ENCODE measurements at regions not wholly inside any gene's neighbourhood (a gene's known extent, or its start where the extent isn't known, plus 50 kb on each side); places are given as distances from the start of the nearest gene placed in this dataset.

DNA sequence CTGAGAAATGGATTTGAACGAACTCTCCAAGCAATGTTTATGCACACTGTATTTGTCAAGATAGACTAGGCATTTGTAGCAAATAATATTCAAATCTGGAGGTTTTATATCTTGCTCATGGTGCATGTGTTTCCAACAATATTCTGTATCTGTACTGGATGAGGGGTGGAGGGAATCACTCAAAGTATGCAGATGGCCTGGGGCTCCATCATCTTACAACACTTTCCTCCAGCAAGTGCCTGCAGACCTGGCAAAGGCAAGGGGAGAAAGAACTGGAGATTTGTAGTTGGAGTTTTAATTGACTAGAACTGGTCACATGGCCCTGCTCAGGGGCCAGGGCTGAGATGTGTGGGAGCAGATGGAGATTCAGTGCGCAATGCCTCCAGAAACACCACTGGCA lies 309.0 kb downstream of the PLK2 start:
- DNase-seq (ENCODE audit: low read depth), result no peak

DNA sequence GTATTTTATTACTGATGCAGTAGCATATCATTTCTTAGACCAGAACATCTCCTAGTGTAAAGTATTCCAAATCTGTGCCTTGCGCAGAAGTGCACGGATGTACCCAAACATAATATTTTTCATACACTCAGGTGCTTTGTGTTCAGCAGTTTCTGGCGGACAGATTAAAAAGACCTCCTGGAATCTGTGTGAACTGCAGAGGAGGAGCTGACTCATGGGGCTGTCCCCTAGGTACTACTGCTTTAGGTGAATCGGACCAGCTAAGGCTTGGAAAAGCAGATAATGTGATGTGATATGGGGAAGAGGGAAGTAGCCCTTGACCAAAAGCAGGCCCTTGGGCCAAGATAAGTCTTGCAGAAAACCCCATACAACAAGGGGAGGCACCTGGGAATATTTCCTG lies 310.1 kb downstream of the PLK2 start:
- no peak for DNase-seq (ENCODE audit: low read depth)

DNA sequence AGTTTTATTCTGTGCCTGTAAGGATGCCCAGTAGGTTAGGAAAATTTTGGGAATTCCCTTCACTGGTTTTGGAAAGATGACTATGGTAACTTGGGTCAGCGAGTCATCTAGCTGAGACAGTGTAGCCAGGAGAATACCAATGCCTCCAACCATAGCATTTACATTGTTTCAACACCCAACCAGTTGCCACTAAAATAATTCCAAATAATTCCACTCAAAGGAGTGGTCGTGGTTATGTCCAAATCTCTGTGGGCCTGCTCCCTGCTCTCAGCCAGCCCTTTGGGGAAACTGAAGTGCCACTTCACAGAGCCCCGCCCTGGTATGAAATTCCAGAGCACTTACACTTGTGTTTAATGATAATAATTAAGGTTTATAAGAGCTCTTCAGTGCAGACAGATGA lies 310.5 kb downstream of the PLK2 start:
- peak; percentile 35 for DNase-seq (ENCODE audit: low read depth)

DNA sequence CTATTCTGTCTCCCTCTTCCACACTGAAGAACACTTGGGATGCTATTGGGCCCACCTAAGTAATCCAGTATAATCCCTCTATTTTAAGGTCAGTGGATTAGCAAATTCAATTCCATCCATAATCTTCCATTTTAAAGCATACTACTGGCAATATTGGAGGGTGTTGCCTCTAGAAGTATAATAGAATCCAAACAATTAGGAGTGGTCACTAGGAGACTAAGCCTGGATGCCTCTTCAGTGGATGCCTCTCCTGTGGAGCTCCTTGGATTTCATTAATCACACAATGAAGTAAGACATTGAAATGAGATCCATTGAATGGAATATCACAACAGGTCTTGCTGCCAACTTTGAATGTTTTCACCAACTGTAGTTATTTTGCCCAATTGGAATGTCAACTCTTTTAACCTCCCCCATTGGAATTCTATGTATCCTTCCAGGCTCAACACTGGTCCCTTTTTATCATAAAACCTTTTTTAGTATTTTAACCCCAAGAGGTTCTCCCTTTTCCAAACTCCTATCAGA lies 311.6 kb downstream of the PLK2 start:
- DNase-seq (ENCODE audit: low read depth), result no peak

DNA sequence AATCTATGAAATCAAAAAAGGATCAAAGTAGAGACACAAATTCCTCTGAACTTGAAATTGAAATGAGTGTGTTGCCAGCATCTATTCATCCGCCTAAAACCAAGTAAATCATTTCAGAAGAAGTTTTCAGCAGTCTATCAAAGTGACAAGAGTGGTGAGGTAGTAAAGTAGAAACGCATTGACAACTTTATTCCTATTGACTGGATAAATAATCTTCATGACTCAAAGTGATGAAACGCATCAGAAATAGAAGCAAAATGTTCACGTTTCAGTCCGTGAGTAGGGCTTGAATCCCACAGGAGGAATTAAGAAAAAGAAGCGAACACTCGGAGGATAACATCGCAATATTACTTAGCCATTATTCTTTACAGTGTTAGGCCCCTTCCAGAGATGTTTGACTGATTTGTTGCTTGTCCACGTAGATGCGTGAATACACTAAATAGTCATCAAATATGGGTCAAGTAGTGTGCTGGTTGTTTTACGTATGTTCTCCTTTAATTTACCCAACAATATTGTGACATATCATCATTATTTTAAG lies 314.4 kb downstream of the PLK2 start:
- no peak for DNase-seq (ENCODE audit: low read depth)

DNA sequence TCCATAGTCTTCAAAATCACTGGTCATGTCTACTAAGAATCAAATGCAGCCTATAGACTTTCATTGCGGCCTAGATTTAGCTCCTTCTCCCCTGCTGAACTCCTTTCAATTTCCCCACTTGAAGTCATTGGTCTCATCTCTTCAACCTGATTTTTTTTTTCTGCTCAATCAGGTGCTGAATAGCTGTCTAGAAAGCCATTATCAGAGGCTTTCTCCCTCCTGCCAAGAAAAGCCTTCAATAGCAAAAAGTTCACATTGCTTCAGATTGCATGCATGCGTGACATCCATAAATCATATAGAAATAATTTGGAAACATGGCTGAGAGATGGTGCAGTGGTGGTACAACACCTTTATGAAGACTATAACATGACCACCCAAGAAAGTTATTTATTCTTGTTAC lies 316.2 kb downstream of the PLK2 start:
- no peak for DNase-seq (ENCODE audit: low read depth)

DNA sequence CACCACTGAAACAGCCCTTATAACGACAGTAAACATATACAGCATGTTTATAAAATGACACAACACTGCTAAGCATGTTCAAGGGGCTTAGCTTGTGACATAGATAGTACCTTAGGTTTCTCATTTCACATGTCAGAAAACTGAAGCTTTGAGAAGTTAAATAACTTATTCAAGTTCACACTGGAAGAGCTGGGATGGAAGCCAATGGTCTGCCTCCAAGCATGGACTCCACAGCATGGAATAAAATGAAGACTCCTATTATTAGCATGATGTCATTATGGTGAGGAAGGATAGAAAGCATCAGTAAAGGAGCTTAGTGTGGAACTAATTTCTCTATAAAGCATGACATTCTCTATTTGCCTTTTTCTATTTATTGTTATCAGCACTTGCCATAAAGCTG lies 316.7 kb downstream of the PLK2 start:
- DNase-seq (ENCODE audit: low read depth), result no peak

DNA sequence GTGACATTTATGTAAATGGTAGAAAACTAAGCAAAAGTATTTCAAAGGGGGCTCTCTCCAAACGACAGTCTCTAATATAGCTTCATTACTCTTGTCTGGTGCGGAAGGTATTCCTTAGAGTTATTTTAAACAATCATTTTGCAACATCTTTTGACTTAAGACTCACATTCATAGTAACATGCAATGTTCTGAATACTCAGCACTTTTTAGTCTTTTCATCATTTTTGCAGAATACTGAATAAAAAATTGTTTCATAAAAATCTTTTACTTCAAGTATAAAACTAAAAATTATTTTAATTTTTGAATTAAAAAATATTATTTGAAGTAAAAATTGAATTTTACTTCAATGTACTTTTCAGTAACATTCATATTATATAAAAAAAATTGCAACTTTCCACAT lies 321.1 kb downstream of the PLK2 start:
- DNase-seq (ENCODE audit: low read depth), result no peak

DNA sequence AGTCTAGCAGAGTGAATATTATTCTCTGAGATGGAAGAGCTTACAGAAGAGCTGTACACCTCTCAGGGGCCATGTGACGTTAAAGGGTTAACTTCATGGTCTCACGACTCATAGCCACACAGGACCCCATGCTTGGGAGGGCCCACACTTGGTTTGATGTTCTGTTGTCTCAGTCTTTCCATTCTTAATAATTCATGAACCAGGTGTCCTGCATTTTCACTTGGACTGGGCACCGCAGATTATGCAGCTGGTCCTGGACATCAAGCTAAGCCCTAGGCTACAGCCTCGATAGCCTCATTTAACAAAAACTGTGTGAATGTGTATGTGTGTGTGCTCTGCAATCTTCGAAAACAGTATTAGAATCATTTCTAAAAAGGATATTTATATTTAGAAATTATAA lies 323.5 kb downstream of the PLK2 start:
- DNase-seq (ENCODE audit: low read depth), result no peak

DNA sequence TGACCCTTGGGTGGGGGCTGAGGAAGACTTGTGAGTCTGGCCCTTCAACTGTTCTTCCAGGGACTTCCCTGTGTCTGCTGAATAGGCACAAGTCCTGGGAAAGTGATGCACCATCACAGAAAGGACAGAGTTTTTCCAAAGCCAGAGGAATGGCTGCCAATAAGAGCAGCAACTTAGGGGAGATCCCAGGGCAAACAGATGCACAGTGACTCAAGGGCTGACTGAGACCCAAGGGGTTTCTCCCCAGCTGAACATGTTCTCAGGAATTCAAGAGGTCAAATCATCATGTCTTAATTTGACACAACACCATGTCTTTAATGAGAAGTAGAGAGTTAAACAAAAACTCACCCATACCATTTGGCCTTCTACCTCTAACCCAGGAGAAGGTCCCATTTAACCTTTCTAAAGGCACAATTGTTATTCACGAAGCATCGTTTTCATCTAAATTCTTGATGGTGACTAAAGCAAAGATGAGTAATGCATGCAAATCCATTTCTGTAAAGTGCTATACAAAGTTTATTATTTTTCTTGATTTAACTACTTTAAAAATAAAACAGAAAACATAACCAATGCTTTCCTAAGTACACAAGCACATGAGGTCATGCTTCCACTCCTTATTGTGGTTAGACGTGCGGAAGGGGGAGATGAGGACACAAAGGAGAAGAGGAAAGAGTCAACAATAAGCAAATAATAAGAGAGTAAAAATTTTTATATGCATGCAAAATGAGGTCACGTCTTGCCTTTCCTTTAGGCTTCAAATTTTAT lies 324.1 kb downstream of the PLK2 start:
- DNase-seq (ENCODE audit: low read depth), result peak; percentile 73

DNA sequence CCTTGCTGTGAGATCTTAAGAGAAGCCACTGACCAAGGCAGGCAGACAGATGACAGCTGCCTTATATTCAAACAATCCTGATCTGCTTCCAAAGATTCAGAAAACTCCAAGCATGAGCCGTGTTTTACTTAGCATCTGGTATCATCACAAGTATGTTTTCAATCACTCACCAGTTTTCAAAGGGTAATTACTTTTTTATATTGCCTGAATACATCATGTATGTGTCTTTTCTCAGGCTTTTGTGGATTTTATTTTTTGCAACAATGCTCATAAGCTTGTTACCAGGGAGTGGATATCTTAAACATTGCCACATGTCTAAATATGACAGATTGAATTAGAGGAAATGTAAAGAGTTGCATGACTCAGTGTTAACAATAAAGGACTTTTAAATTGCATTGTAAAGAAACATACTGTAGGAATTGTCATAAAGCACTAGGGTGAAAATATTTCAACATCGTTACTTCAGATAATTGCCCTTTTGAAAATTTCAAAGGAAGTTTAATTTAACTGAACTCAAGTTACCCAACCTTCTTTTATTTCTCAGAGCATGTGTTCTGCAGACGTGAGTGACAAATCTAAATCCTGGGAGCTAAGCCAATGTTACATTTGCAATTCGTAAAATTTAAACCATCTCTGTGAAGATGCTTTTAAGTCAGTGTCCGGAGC lies 326.1 kb downstream of the PLK2 start:
- DNase-seq (ENCODE audit: low read depth), result peak; percentile 82

DNA sequence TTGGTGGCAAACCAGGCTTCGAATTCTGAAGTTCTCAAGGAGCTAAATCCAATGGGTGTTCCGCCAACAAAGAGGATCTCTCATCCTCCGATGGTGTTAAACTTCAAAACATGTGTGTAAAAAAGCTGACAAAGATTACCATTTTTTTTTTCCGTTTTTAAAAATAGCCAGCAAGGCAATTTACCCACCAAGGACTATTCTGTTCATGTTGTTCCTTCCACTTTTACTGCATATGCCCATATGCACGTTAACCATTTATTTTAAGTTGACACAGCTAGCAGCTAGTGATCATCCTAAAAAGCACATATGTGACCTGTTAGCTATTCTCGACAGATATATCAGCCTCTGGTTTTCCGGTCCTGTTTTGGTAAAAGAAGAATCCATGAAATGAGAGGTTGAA lies 326.7 kb downstream of the PLK2 start:
- no peak for DNase-seq (ENCODE audit: low read depth)

DNA sequence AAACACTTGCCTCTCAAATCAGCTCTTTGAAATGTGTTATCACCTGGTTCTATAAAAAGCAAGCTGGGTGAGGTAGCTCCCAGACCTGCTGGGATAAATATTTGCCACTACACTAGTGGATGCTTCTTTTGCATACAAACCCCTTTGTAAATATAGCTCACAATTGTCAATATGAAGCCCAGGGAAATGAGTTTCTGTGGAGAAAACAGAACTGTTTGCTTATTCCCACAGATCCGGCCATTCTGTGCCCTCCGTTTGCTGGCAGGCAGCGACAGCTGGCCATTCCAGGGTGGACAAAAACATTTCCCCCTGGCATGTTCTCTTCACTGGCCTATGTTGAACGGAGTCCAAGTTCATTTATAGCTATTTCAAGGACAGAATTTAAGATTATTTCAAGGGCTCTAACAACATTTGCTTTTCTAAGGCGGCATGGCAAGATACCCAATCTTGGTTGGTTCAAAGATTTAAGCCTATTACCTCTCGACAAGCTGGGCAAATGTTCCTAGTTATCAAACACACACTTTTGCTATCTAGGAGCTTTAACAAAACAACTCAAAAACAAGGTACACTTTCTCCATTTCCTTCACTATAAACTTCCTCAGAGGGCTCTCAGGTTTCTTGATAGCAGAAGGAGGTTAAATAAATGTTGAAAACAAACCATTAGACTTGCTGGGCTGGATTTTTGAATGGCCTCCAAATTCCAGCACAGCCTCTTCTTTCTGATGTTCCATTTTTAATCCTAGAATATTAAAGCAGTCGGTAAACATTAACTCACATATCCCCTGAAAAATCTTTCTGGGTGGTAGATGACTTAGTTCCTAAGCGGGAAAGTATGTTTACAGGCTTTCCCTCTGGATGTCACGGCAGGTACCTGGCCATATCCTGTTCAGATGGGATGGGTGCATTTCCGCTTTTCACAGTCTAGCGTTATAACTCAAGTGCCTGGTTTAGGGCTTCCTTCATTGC lies 332.3 kb downstream of the PLK2 start:
- no peak for DNase-seq (ENCODE audit: low read depth)

DNA sequence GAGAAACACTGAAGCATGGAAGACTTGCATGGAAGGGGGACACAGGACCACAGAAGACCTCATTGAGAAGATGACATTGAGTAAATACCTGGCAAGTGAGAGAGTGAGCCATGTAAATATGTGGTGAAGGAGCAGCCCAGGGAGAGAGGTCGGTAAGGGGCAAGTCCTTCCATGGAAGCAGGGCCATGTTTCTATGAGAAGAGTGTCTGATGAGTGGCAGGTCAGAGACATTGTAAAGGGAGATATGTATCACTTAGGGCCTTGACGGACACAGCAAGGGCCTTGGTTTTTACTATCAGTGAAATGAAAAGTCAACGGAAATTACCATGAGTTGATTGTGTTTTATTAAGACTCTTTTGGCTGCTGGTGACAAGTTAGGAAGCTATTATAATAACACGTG lies 336.4 kb downstream of the PLK2 start:
- DNase-seq (ENCODE audit: low read depth), result no peak

DNA sequence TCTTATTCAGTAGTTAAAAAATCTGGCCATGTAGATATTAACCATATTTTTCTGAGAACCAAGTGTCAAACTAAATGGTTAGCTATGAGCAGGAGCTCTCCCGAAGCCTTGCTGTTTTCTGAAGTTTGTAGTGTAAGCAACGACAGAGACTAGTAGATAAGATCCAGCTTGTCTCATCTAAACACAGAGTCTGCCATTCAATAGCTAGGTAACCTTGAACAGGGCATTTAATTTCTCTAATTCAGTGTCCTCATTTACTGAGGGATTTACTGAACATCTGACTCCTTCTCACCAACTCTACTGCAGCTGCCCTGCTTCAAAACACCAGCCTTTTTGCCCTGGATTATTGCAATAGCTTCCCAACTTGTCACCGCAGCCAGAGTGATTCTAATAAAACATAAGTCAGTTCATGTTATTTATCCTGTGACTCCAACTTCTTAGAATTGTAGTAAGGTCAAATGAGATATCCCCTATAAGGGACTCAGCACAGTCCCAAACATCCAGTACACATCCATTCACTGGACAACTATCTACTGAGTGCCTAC lies 337.0 kb downstream of the PLK2 start:
- no peak for DNase-seq (ENCODE audit: low read depth)

DNA sequence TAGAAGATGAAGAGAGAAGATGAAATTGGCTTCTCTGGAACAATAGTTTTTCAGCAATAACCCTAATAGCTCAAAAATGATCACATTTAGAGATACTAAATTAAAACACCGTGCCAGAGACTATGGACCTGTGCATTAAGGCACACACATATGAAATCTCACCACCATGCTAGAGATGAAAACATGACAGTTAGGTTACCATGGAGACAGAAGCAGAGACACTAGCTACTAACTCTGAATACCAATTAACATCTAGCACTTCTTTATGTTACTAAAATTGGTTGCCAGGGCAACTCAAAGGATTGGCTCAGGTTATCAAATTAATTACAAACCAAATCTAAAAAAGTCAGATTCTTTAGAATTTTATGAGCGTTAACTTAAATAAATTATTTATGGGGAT lies 337.7 kb downstream of the PLK2 start:
- no peak for DNase-seq (ENCODE audit: low read depth)

DNA sequence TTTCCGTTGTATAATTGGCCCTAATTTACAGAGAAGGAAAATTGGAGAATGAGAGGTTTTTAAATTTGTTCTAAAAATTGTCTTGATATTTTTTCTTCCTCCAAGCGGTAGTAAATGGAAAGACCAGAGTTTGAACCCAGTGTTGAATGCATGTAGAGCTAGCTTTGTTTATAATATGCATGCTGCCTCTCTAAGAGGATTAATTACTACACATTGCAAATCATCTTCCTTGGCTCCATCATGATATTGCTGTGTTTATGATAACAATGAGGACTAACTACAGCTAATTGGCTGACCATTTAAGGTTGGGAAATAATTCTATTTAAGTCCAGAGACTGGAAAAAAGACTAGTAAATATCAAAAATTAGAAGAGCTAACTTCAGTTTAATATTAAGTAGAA lies 338.5 kb downstream of the PLK2 start:
- no peak for DNase-seq (ENCODE audit: low read depth)

DNA sequence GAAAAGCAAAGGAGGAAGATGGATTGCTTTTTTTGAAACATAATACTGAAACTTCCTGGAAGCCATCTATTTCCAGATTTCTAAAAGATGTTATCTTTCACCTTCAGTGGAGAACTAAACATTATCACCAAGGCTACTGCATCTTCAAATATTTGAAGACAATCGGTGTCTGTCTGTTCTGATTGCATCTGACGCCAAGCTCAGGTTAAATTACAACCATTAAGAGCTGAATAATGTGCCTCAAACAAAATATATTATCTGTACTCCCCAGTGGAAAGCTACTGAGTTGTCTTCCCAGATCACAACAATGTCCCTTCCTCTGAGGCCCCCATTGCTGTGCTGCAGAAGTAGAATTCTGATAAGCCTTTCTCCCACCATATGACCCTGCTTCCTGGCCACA lies 342.3 kb downstream of the PLK2 start:
- no peak for DNase-seq (ENCODE audit: low read depth)

DNA sequence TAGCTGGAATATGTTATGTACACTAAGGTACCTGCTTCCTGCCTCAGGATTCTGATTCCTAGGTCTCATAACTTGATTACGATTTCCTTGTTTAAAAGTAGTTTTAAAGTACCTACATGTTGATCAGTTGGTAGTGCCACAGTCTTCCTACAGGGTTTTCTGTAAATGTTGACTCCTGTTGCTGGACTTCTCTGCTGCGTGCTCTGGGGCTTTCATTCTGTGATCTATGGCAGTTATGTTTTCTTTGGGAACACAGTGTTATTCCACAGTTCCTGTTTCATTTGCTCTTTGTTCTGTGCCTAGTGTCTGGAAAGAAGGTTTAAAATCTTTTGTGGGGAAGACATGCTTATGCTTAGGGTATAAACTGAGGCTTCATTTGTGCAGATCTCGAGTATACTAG lies 343.5 kb downstream of the PLK2 start:
- no peak for DNase-seq (ENCODE audit: low read depth)

DNA sequence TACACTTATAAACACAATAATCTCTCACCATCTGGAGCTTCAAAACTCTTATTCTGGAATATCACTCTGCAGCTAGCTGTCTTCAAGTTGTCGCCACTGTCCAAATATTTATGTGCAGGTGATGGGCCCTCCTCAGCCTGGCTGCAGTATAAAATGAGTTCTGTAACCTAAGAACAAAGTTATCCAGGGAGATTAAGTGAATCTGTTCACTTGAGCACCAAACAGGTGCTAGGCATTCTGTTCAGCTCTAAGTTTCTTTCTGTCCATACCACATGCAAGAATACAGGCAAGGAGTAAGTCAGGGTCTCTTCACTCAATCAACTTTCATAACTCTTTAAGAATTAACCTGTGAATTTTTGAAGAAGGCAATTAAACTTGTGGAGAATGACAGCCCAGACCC lies 344.1 kb downstream of the PLK2 start:
- DNase-seq (ENCODE audit: low read depth), result no peak

DNA sequence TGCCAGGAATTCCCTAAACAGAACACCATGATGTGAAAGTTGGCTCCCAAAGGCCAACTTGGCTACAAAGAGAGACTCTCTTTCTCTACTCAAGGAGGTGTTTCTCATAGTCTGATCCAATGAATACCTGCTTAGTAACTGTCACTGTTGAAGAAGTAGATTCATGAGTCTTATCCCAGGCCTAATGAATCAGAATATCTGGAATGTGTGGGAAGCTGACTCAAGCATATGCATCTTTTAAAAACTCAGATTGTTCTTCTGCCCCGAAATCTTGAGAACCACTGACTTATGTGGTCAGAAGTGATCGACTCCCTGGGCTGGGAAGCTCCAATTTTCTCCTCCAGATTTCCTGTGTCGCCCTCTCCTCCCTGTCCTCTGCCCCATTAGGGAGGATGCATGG lies 345.6 kb downstream of the PLK2 start:
- peak; percentile 80 for DNase-seq (ENCODE audit: low read depth)

DNA sequence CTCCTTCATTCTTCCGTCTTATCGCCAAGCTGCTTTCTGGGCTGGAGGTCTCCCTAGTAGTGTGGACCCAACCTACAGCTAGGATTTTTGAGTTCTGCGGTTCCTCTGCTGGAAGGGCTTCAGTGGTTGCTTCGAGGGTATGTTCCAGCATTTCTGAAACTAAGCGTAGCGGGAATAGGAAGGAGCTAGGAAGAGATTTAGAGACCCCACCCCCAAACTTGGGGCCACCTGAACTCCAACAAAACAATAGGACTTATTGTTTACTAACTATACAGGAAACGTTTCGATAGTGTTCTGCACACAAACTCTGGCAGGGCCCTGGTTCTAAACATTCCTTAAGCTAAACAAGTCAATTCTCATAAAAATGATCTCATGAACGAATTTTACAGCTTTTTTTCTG lies 346.7 kb downstream of the PLK2 start:
- DNase-seq (ENCODE audit: low read depth), result no peak

Measured in HS-5 (cell line).